ENCODE measurements at regions not wholly inside any gene's neighbourhood (a gene's known extent, or its start where the extent isn't known, plus 50 kb on each side); places are given as distances from the start of the nearest gene placed in this dataset.

DNA sequence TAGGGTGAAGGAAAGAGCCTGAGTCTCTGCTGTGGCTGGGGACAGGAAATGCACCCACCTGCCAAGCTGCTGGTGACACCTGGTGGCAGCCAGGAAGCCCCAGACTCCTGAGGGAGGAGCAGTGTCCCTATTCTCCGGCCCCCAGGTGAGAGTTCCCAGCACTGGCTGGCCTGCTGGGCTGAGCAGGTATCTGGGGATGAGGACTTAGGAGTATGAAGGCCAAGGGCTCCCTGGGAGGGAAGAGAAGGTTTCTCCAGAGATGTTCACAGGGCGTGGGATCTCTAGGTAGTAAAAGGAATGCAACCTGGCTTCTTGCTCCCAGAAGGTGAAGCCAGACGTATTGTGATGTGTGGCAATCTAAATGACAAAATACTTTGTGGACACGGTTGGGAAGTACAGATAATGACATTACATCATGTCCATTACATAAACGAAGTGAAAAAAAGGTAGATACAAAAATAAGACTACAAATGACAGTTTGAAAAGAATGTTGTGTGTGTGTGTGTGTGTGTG lies 75.8 kb upstream of the SLC1A4 start:
- no peak overlapping the region for H2AK5ac ChIP-seq (ENCODE audit: low read depth, low read length)
- no peak overlapping the region for H4K91ac ChIP-seq (replicated peaks; ENCODE audit: insufficient read length, low read length)
- no peak overlapping the region for H4K8ac ChIP-seq (ENCODE audit: extremely low read depth, insufficient read depth, low read length)
- no peaks in the 10 kb centered on the region for H3K27me3 ChIP-seq (replicated peaks in 1 of 4; ENCODE audit: control insufficient read depth in 3 of 4, extremely low read depth in 1 of 4, insufficient read depth in 3 of 4, low read length in 3 of 4)
- H3K4me1 ChIP-seq (replicated peaks in 1 of 4; ENCODE audit: control insufficient read depth in 3 of 4, insufficient read depth in 4 of 4, low read length in 3 of 4): peaks cover 0 to 3% (median 1%) of the 10 kb centered on the region in 4 experiments; a peak in 6 of 7 replicates
- no peak overlapping the region for H2BK5ac ChIP-seq (ENCODE audit: low read depth, low read length)
- DNase-seq (ENCODE audit: low read depth in 1 of 2, low spot score in 2 of 2) (peak in 1 of 2 experiments; percentile 21), FAIRE-seq (no peak)
- no peak overlapping the region for H3K9ac ChIP-seq (replicated peaks in 1 of 4; ENCODE audit: extremely low read depth in 1 of 4, low read depth in 3 of 4, low read length in 3 of 4)
- no peak overlapping the region for H3K4ac ChIP-seq (replicated peaks; ENCODE audit: insufficient read length, low read depth, low read length)
- no peak overlapping the region for H3K23ac ChIP-seq (ENCODE audit: insufficient read length)
- H3K4me3 ChIP-seq (ENCODE audit: extremely low read depth in 1 of 4, insufficient read depth in 2 of 4, low read depth in 3 of 4, low read length in 4 of 4): no peak overlapping the region
- no peaks in the 10 kb centered on the region for H4K20me1 ChIP-seq (replicated peaks in 1 of 2; ENCODE audit: control insufficient read depth in 1 of 2, insufficient read depth in 2 of 2, low read length in 2 of 2)
- no peak overlapping the region for H3K27ac ChIP-seq (ENCODE audit: low read depth, low read length)
- H3K14ac ChIP-seq (ENCODE audit: insufficient read length): no peak overlapping the region
- H3K23me2 ChIP-seq (ENCODE audit: low read depth, low read length): no peaks in the 10 kb centered on the region
- no peak overlapping the region for H4K5ac ChIP-seq (ENCODE audit: insufficient read length, low read depth, low read length)
- no peak overlapping the region for H2BK12ac ChIP-seq (ENCODE audit: low read depth, low read length)
- no peak overlapping the region for H2BK20ac ChIP-seq (ENCODE audit: low read length)
- TF ChIP-seq CEBPB (IDR thresholded peaks at IDR 0.05; ENCODE audit: low read depth, low read length) (no peak), RNF2 (IDR thresholded peaks at IDR 0.05; ENCODE audit: borderline replicate concordance, low read depth, low read length, missing control alignments, poor library complexity, severe bottlenecking) (no peak), RFX5 (IDR thresholded peaks at IDR 0.05; ENCODE audit: borderline replicate concordance, low read depth, low read length) (no peak), RAD21 (IDR thresholded peaks at IDR 0.05 in 1 of 2, conservative IDR thresholded peaks at IDR 0.05 in 1 of 2; ENCODE audit: low read depth in 2 of 2, low read length in 2 of 2) (peak; percentile 71 to 79)
- TF ChIP-seq, protein P1, sequence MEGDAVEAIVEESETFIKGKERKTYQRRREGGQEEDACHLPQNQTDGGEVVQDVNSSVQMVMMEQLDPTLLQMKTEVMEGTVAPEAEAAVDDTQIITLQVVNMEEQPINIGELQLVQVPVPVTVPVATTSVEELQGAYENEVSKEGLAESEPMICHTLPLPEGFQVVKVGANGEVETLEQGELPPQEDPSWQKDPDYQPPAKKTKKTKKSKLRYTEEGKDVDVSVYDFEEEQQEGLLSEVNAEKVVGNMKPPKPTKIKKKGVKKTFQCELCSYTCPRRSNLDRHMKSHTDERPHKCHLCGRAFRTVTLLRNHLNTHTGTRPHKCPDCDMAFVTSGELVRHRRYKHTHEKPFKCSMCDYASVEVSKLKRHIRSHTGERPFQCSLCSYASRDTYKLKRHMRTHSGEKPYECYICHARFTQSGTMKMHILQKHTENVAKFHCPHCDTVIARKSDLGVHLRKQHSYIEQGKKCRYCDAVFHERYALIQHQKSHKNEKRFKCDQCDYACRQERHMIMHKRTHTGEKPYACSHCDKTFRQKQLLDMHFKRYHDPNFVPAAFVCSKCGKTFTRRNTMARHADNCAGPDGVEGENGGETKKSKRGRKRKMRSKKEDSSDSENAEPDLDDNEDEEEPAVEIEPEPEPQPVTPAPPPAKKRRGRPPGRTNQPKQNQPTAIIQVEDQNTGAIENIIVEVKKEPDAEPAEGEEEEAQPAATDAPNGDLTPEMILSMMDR (IDR thresholded peaks at IDR 0.05; ENCODE audit: control extremely low read depth in 1 of 3, insufficient read depth in 1 of 3, low read depth in 1 of 3, low read length in 3 of 3): peak; percentile 57 to 70 (median 62)
- H3K9me3 ChIP-seq (ENCODE audit: insufficient read depth in 2 of 2, low read depth in 1 of 2, low read length in 1 of 2): no peaks in the 10 kb centered on the region
- WGBS, 2 experiments (ENCODE audit: extremely low coverage in 1 of 2, insufficient coverage in 1 of 2, insufficient read length in 1 of 2, insufficient replicate concordance in 2 of 2, low coverage in 1 of 2, low lambda C conversion rate in 2 of 2, missing lambda C conversion rate in 1 of 2): 59% methylated on average over 5 of the region's 5 CpGs; no CpG with 5 or more reads in 1 of the 2 experiments
- POLR2A ChIA-PET (ENCODE audit: partially characterized antibody): interaction anchor here (1.0 kb wide), 1 partner anchor 156 kb away, joined by 3 read pairs; no protein-coding TSS in a partner anchor
- CTCF ChIA-PET (ENCODE audit: partially characterized antibody): interaction anchor here (0.7 to 8.7 kb wide), 10 partner anchors 7 to 583 kb away, joined by 3 to 64 read pairs (median 4); no protein-coding TSS in a partner anchor
- no peak overlapping the region for H3K18ac ChIP-seq (ENCODE audit: extremely low read depth, low read length)
- H2AFZ ChIP-seq (ENCODE audit: low read length): no peak overlapping the region
- H3K4me2 ChIP-seq (ENCODE audit: insufficient read depth in 1 of 2, low read depth in 2 of 2, low read length in 2 of 2): no peak overlapping the region
- H3K56ac ChIP-seq (replicated peaks; ENCODE audit: insufficient read length, low read depth, low read length): no peak overlapping the region
- H3K79me1 ChIP-seq (ENCODE audit: low read depth, low read length): no peaks in the 10 kb centered on the region
- H3K79me2 ChIP-seq (ENCODE audit: control insufficient read depth in 1 of 2, insufficient read depth in 2 of 2, low read length in 2 of 2): no peaks in the 10 kb centered on the region
- H2BK120ac ChIP-seq (replicated peaks; ENCODE audit: low read depth, low read length): no peak overlapping the region
- H2BK15ac ChIP-seq (ENCODE audit: low read length): no peak overlapping the region
- H3K36me3 ChIP-seq (ENCODE audit: control insufficient read depth in 2 of 4, insufficient read depth in 4 of 4, low read length in 3 of 4): no peaks in the 10 kb centered on the region

All from H1 (cell line).